Gastroesophageal sphincter (tissue), 3 donors: ENCODE measurements at regions not wholly inside any gene's neighbourhood (a gene's known extent, or its start where the extent isn't known, plus 50 kb on each side); places are given as distances from the start of the nearest gene placed in this dataset.

Experiments used
- CTCF ChIP-seq, 4 experiments: fragments of 200-600 bp in 2 of 4; fragments of 450-650 bp in 2 of 4; sonication (generic) in 1 of 4; IDR thresholded peaks; one replicate each; pipeline ENCODE4 v1.5.1; 2017 to 2019; ENCODE audit warnings: antibody characterized with exemption in 4 of 4, mild to moderate bottlenecking in 2 of 4, moderate library complexity in 2 of 4
- EP300 ChIP-seq: sonication (generic); formaldehyde crosslinking; IDR thresholded peaks from one replicate; pipeline ENCODE4 v1.6.1; 2017; ENCODE audit warnings: antibody characterized with exemption, mild to moderate bottlenecking

- TF ChIP-seq CTCF (IDR thresholded peaks at IDR 0.05) (no peak), EP300 (no peak)
Observed at GRCh38 chr5:167417662-167418061, 873.8 kb upstream of the WWC1 start.
